Parathyroid adenoma (tissue), 2 donors: ENCODE measurements at regions not wholly inside any gene's neighbourhood (a gene's known extent, or its start where the extent isn't known, plus 50 kb on each side); places are given as distances from the start of the nearest gene placed in this dataset.

ENCODE experiments used
- H2AFZ ChIP-seq: fragments of 300-600 bp; sonication (generic); one replicate; pipeline ENCODE4 v1.7.0; 2017; ENCODE audit warnings: antibody characterized with exemption, mild to moderate bottlenecking
- H3K27ac ChIP-seq: fragments of 300-600 bp; sonication (generic); one replicate; pipeline ENCODE4 v1.7.0; 2017
- H3K27me3 ChIP-seq: fragments of 300-600 bp; sonication (generic); one replicate; pipeline ENCODE4 v1.7.0; 2017; ENCODE audit warnings: low read length; ENCODE audit not compliant: control insufficient read depth, insufficient read depth
- H3K36me3 ChIP-seq: fragments of 300-600 bp; sonication (generic); one replicate; pipeline ENCODE4 v1.7.0; 2017; ENCODE audit warnings: low read length; ENCODE audit not compliant: control insufficient read depth, insufficient read depth
- H3K4me1 ChIP-seq: fragments of 300-600 bp; sonication (generic); one replicate; pipeline ENCODE4 v1.7.0; 2017; ENCODE audit warnings: control low read depth
- H3K4me2 ChIP-seq: fragments of 300-600 bp; sonication (generic); one replicate; pipeline ENCODE4 v1.7.0; 2017; ENCODE audit warnings: low read length
- H3K4me3 ChIP-seq: fragments of 300-600 bp; sonication (generic); one replicate; pipeline ENCODE4 v1.7.0; 2017; ENCODE audit warnings: low read depth, low read length
- H3K79me2 ChIP-seq: fragments of 300-600 bp; sonication (generic); one replicate; pipeline ENCODE4 v1.7.0; 2017; ENCODE audit warnings: control low read depth
- H3K9ac ChIP-seq: fragments of 300-600 bp; sonication (generic); one replicate; pipeline ENCODE4 v1.7.0; 2017; ENCODE audit warnings: mild to moderate bottlenecking
- H3K9me3 ChIP-seq: fragments of 300-600 bp; sonication (generic); one replicate; pipeline ENCODE4 v1.7.0; 2017; ENCODE audit warnings: low read length; ENCODE audit not compliant: control insufficient read depth
- CTCF ChIP-seq: fragments of 300-600 bp; sonication (generic); IDR thresholded peaks from one replicate; pipeline ENCODE4 v1.7.0; 2017; ENCODE audit warnings: antibody characterized with exemption, mild to moderate bottlenecking
- donor health status: primary hyperparathyroidism.

- H3K9ac ChIP-seq: no peak overlapping the region
- no peaks in the 10 kb centered on the region for H3K9me3 ChIP-seq
- no peaks in the 10 kb centered on the region for H3K79me2 ChIP-seq
- H3K4me2 ChIP-seq: no peak overlapping the region
- no peak for TF ChIP-seq CTCF
- no peaks in the 10 kb centered on the region for H3K36me3 ChIP-seq
- H3K4me3 ChIP-seq: no peak overlapping the region
- no peaks in the 10 kb centered on the region for H3K27me3 ChIP-seq
- H3K4me1 ChIP-seq: no peaks in the 10 kb centered on the region
- H3K27ac ChIP-seq: no peak overlapping the region
- H2AFZ ChIP-seq: no peak overlapping the region
These were observed 90.7 kb upstream of the RGMA start for GRCh38 chr15:93179700-93180102.

- Histone ChIP-seq H3K4me2 (no peak overlapping the region), H3K27ac (no peak overlapping the region), H2AFZ (no peak overlapping the region), H3K9ac (no peak overlapping the region), H3K79me2 (no peaks in the 10 kb centered on the region), H3K36me3 (no peaks in the 10 kb centered on the region), H3K4me1 (no peaks in the 10 kb centered on the region), H3K27me3 (no peaks in the 10 kb centered on the region), H3K9me3 (no peaks in the 10 kb centered on the region), H3K4me3 (no peak overlapping the region)
- TF ChIP-seq CTCF: no peak
These were observed 90.1 kb upstream of the RGMA start for GRCh38 chr15:93179072-93179471.

GRCh38 chr15:93178371-93178770 lies 89.4 kb upstream of the RGMA start:
- no peak for TF ChIP-seq CTCF
- H3K36me3 ChIP-seq: no peaks in the 10 kb centered on the region
- no peaks in the 10 kb centered on the region for H3K27me3 ChIP-seq
- no peaks in the 10 kb centered on the region for H3K79me2 ChIP-seq
- H3K9ac ChIP-seq: no peak overlapping the region
- H3K4me3 ChIP-seq: no peak overlapping the region
- no peak overlapping the region for H2AFZ ChIP-seq
- no peak overlapping the region for H3K27ac ChIP-seq
- no peak overlapping the region for H3K4me2 ChIP-seq
- no peaks in the 10 kb centered on the region for H3K4me1 ChIP-seq
- no peaks in the 10 kb centered on the region for H3K9me3 ChIP-seq

- H3K27me3 ChIP-seq: no peaks in the 10 kb centered on the region
- TF ChIP-seq CTCF: no peak
- no peak overlapping the region for H3K4me3 ChIP-seq
- H2AFZ ChIP-seq: no peak overlapping the region
- H3K27ac ChIP-seq: no peak overlapping the region
- no peak overlapping the region for H3K4me2 ChIP-seq
- no peaks in the 10 kb centered on the region for H3K9me3 ChIP-seq
- H3K36me3 ChIP-seq: no peaks in the 10 kb centered on the region
- no peak overlapping the region for H3K9ac ChIP-seq
- H3K4me1 ChIP-seq: no peaks in the 10 kb centered on the region
- no peaks in the 10 kb centered on the region for H3K79me2 ChIP-seq
These were observed 87.1 kb upstream of the RGMA start for GRCh38 chr15:93176065-93176464.

DNA sequence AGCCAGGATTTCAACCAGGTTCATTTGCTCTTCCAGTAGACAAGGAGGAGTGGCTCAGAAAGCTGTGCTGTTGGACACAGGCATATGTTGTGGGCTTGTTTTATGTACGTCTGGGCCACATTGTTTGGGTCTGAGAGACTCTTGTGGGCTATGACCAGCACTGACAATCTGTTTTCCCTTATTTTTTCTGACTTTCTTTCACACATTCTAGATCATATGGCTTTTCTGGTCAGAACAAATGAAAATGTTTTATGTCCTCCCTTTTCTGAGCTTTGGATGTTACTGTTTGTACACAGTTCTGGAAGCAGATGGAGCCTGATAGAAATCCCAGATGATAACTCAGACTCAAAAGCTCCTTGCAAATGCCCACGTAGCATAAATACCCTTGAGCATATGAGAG lies 85.8 kb upstream of the RGMA start:
- Histone ChIP-seq H3K27me3 (no peaks in the 10 kb centered on the region), H3K9ac (no peak overlapping the region), H3K79me2 (no peaks in the 10 kb centered on the region), H3K4me1 (no peaks in the 10 kb centered on the region), H2AFZ (no peak overlapping the region), H3K4me3 (no peak overlapping the region), H3K9me3 (no peaks in the 10 kb centered on the region), H3K36me3 (no peaks in the 10 kb centered on the region), H3K4me2 (no peak overlapping the region), H3K27ac (no peak overlapping the region)
- no peak for TF ChIP-seq CTCF
